ENCODE measurements at regions not wholly inside any gene's neighbourhood (a gene's known extent, or its start where the extent isn't known, plus 50 kb on each side); places are given as distances from the start of the nearest gene placed in this dataset.
"Not testable (repeated sequence)": the region's sequence is repeated elsewhere in the genome, so short reads cannot be mapped to it uniquely, and the experiment has no call there.

DNA sequence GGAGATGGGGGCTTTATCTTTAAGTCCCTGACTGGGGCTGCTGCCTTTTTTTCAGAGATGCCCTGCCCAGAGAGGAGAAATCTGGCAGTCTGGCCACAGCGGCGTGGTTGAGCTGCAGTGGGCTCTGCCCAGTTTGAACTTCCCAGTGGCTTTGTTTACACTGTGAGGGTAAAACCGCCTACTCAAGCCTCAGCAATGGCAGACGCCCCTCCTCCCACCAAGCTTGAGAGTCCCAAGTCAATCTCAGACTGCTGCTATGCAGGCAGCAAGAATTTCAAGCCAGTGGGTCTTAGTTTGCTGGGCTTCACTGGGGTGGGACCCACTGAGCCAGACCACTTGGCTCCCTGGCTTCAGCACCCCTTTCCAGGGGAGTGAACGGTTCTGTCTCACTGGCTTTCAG is 76.4 kb upstream of the DNAJC1 start:
- DNase-seq, result not testable (repeated sequence)

DNA sequence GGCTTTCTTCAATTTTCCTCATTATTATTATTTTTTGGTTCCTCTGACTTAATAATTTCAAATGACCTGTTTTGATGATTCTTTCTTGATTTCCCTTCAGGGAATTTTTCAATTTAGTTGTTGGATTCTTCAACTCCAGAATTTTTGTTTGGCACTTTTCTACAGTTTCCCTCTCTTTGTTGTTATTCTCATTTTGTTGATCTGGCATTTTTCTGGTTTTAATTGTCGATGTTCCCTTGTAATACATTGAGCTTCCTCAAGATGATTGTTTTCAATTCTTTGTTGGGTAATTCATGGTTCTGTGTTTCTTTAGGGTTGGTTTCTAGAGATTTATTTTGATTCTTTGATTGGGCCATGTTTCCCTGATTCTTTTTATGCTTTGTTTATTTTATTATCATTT is 67.8 kb upstream of the DNAJC1 start:
- no peak for DNase-seq

- peak; percentile 23 for DNase-seq
Observed at GRCh38 chr10:22067091-22067490, 63.6 kb upstream of the DNAJC1 start.

GRCh38 chr10:22060984-22061383 is 57.5 kb upstream of the DNAJC1 start:
- not testable (repeated sequence) for DNase-seq

DNA sequence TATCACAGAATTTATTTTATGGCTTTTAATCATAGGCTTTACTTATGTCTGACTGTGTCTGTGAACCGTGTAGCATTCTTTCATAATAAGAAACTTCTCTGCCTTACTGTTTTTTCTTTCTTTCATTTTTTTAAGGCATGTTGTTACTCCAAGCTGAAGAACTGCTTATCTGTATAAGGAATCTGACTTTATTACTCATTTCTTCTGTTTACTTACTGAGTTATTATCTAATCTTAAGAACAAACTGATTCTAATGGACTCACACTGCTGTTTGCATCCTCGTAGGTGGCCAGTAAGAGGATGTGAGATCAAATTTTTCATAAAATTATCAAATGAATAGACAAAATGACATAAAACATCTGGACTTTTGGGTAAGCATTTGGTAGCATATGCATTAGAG is 54.7 kb upstream of the DNAJC1 start:
- no peak for DNase-seq

DNA sequence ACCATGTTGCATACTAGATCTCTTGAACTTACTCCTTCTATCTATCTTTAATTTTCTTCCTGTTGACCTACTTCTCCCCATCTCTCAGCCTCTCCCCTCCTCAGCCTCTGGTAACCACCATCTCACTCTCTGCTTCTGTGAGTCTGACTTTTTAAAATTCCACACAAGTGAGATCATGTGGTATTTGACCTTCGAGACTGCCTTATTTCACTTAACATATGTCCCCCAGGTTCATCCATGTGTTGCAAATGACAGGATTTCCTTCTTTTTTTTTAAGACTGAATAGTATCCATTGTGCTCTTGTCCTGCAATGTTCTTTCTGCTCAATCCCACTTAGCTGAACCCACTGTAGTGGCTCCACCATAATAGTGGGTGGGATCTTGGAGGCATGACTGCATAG is 51.4 kb upstream of the DNAJC1 start:
- DNase-seq, result no peak
